GM06990 (cell line): ENCODE measurements at regions not wholly inside any gene's neighbourhood (a gene's known extent, or its start where the extent isn't known, plus 50 kb on each side); places are given as distances from the start of the nearest gene placed in this dataset.

Experiments used
- DNase-seq: peaks from one replicate; pipeline ENCODE4 v3.0.0-alpha.2; 2011; ENCODE audit not compliant: insufficient read length; ENCODE audit errors: extremely low read depth
- H3K27me3 ChIP-seq: replicated peaks from 2 replicates; pipeline ENCODE4 v1.6.0; 2011; ENCODE audit warnings: low read length; ENCODE audit not compliant: control insufficient read depth, insufficient read depth
- H3K36me3 ChIP-seq: 2 replicates; pipeline ENCODE4 v1.5.1; 2011; ENCODE audit warnings: low read length; ENCODE audit not compliant: control insufficient read depth, insufficient read depth
- H3K4me3 ChIP-seq: replicated peaks from 2 replicates; pipeline ENCODE4 v1.5.1; 2011; ENCODE audit warnings: low read depth, mild to moderate bottlenecking, control low read depth, low read length
- CTCF ChIP-seq: IDR thresholded peaks from 2 replicates; pipeline ENCODE4 v1.5.1; 2011; ENCODE audit warnings: low read length, control low read depth, mild to moderate bottlenecking, inconsistent platforms; ENCODE audit not compliant: insufficient read depth, poor library complexity, severe bottlenecking

GRCh38 chr3:194203482-194204041 is 67.6 kb downstream of the HES1 start:
- TF ChIP-seq CTCF = no peak

GRCh38 chr3:194204042-194204987 is 68.4 kb downstream of the HES1 start:
- TF ChIP-seq CTCF = no peak
- no peaks in the 10 kb centered on the region for H3K36me3 ChIP-seq
- H3K27me3 ChIP-seq = no peaks in the 10 kb centered on the region
- H3K4me3 ChIP-seq = peak overlapping the region; percentile 51
- no peak for DNase-seq

More at GRCh38 chr3:194203482-194204041, 67.6 kb downstream of the HES1 start:
- H3K36me3 ChIP-seq = no peaks in the 10 kb centered on the region
- DNase-seq = peak; percentile 56
- H3K4me3 ChIP-seq = peak overlapping the region; percentile 51
- no peaks in the 10 kb centered on the region for H3K27me3 ChIP-seq

GRCh38 chr3:194205675-194206133 is 69.8 kb downstream of the HES1 start:
- Histone ChIP-seq H3K36me3 (no peaks in the 10 kb centered on the region), H3K4me3 (no peak overlapping the region), H3K27me3 (no peaks in the 10 kb centered on the region)
- no peak for TF ChIP-seq CTCF
- no peak for DNase-seq

- Histone ChIP-seq H3K27me3 (no peaks in the 10 kb centered on the region), H3K4me3 (no peak overlapping the region), H3K36me3 (no peaks in the 10 kb centered on the region)
- TF ChIP-seq CTCF = no peak
- DNase-seq = no peak
Observed at GRCh38 chr3:194206320-194206719, 70.4 kb downstream of the HES1 start.

- DNase-seq = no peak
- no peak for TF ChIP-seq CTCF
- Histone ChIP-seq H3K27me3 (no peaks in the 10 kb centered on the region), H3K4me3 (no peak overlapping the region), H3K36me3 (no peaks in the 10 kb centered on the region)
Observed at GRCh38 chr3:194208709-194209108, 72.8 kb downstream of the HES1 start.
